NCI-H526 (cell line): ENCODE measurements at regions not wholly inside any gene's neighbourhood (a gene's known extent, or its start where the extent isn't known, plus 50 kb on each side); places are given as distances from the start of the nearest gene placed in this dataset.

Source experiments
- DNase-seq, 2 experiments: peaks; one replicate each; lab custom pipeline; 2025; lab: John Stamatoyannopoulos, UW

DNA sequence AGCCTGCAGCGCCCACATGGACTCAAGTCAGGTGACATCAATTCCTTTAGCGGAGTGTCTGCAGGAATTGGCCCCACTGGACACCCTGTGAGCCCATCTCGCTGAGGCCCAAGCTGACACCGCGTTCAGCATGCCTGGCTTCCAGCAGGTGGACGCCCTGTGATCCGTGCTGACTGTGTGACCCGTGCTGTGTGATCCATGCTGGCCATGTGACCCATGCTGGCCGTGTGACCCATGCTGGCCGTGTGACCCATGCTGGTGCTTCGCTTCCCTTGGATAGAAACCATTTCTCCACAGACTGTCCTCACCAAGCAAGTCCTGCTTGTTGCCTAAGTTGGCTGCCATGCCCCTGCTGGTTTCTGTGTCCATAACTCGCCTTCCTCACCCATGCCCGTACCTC is 392.1 kb downstream of the BRD1 start:
- DNase-seq, result no peak

DNA sequence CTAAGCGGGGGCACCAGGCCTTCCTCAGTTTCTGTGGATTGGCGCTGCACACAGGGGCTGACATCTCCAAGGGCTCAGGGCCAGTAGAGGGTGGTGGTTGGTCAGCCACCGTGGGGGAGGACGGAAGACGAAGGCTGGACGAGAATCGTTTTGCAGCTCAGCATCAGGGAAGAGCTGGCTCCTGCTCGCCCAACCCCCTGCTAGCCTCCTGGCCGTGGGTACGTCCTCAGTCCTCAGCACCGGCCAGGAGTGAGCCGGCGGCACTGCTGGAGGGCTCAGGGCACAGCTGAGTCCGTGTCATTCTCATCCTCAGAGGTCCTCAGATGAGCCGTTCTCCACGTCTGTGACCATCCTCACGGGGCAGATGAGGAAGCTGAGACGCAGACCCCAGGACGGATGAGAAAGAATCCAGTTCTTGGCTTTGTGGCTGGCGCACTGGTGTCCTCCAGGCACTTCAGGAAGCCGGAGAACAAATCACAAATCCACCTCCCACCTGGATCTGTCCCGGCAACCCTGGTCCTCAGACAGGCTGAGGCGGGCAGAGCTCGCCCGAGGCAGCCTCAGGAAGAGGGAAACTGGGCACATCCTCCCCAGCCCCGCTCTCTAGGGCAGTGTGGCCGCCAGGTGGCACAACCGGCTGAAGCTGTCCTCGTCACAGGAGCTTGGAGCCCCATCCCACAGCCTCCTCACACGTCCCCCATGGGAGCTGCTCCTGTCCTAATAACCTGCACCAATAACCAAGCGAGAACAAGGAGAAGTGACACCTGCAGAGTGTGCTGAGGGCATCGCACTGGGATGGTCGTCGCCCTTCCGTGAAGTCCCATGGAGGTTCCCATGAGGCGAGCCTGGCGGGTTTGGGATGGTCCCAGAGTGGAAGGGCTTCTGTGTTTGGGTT is 393.7 kb downstream of the BRD1 start:
- peak; percentile 3 to 48 for DNase-seq

DNA sequence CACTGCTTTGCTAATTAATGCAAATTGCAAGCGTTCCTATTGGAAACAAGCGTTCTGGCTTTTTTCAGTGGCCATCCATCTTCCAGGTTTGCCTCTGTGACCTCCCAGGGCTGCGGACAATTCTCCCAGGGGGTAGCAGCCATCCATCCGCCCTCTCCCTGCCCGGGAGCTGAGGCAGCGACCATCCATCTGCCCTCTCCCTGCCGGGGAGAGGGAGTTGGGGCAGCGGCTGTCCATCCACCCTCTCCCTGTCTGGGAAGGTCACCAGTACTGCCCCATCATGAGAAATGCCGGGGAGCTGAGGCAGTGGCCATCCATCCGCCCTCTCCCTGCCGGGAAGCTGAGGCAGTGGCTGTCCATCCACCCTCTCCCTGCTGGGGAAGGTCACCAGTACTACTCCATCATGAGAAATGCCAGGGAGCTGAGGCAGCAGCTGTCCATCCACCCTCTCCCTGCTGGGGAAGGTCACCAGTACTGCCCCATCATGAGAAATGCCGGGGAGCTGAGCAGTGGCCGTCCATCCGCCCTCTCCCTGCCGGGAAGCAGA is 394.7 kb downstream of the BRD1 start:
- DNase-seq, result no peak

DNA sequence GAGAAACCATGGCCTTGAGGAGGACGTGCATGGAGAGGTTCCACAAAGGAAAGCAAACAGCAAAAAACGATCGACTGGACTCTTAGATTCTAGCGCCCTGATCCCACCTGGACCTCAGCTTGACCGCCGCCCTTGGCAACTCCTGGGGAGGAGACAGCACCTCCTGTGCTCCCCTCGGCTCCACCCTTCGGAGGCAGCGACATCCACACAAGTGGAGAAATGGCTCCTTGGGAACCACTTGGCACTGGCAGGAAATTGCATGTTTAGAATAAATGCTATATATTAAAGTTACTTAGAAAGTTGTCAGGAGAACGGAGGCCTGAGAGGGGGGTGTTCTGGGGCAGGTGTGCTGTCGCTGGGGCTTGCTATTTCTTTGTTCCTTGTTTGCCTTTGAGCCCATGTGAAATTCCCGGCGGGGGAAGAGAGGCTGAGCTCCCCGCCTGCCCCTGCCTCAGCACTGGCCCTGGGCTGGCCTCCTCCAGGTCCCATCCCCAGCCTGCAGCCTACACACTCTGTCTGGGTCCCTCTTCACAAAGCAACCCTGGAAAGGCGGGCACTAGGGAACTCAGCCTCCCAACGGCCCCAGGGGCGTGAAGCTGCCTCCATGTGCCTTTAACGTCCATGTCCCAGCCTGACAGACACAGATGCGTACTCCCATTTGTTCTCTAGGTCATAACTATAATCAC is 395.3 kb downstream of the BRD1 start:
- no peak for DNase-seq

DNA sequence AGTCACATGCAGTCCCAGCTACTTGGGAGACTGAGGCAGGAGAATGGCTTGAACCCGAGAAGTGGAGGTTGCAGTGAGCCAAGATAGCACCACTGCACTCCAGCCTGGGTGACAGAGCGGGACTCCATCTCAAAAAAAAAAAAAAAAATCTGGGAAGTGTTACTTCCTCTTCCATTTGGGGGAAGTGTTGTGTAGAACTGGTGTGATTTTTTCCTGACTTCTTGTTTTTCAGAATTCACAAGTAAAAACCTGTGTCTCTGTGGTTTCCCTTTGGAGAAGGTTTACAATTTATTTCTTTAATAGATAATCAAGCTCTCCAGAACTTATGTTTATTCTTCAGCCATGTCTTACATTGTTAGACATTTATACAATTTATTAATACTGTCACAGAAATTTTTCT is 396.1 kb downstream of the BRD1 start:
- no peak for DNase-seq

DNA sequence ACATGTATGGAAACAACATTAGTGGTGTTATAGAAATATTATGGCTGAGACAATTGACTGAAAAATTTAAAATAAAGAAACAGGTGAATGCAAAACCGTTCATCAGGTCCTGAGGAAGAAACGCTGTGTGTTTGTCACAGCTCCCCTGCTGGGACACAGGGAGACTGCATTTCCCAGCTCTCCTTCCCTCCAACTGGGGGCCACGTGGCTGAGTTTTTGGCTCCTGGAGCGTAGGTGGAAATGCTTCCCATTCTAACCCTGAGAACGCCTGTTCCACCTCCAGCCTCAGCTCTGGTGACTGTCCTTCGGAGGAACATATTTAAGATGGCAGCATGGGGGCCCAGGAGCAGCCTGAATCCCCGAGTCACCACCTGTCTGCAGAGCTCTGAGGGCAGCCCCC is 398.6 kb downstream of the BRD1 start:
- DNase-seq, result no peak

DNA sequence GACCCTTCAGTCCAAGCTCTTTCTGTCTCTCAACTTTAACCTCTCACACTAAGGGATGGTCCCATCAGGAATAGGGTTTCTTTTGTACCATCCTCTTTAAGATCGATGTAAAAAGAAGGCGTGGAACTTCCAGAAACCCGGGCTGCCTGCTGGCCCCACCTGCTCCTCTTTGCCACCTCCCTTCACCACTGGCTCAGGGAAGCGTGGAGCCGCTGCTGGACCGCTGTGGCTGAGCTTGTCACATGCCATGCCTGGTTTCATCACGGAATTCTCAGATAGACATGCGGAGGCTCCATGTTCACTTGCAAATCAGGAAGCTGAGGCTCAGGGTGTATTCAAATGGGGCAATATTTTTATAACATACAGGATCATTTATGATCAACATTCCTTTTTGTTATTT is 399.7 kb downstream of the BRD1 start:
- no peak for DNase-seq

DNA sequence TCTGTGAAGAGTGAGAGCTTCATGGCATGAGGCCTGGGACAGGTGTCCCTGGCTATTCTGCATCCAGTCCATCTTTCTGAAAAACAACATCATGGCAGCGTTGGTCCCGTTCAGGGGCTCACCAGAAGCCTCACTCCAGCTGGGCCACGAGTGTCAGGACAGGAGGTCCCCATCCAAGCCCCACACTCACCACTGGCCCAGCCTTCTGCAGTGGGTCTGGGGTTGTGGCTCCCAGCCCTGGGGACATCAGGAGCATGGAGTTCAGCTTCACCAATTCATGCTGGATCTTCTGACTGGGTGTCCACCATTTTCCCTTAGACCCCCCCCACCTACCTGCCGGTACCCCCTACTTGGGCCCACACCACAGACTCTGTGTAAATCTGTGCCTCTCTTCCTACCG is 400.3 kb downstream of the BRD1 start:
- DNase-seq, result no peak

- DNase-seq, result no peak
Observed at GRCh38 chr22:49426618-49427266, 400.9 kb downstream of the BRD1 start.

DNA sequence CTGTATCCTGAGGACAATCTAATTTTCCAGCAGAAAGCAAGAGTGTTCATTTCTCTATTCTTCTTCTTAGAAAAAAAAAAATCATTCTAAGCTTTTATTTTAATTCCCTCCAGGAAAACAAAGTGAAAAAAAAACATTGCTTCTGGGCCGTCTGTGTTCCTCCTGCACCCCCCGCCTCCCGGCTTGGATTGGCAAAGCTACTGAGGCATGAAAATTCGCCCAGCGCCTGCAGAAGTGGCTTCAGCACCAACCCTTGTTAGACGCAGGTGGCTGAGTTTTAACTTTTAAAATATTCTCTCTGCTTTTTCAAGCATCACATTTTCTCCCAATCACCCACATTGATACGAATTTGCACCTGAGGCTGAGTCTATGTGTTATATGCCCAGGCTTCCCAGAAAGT is 401.6 kb downstream of the BRD1 start:
- DNase-seq, result no peak

- DNase-seq, result no peak
Observed at GRCh38 chr22:49425356-49425755, 402.3 kb downstream of the BRD1 start.

DNA sequence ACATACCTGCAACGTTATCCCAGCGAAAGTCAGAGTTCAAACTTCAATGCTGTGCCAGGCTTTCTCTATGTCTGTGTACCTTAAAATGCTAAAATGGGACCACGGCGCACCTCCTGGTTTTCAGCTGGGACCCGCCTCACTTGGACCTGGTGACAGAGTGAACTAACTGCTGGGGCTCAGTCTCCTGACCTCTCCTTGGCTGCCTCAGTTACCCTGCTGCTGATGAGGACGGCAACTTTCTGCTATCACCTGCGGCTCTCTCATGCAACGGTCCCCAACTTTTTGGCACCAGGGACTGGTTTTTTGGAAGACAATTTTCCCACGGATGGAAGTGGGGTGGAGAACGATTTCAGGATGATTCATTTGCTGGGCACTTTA is 402.8 kb downstream of the BRD1 start:
- DNase-seq, result no peak

GRCh38 chr22:49423125-49423650 is 404.5 kb downstream of the BRD1 start:
- DNase-seq, result no peak

DNA sequence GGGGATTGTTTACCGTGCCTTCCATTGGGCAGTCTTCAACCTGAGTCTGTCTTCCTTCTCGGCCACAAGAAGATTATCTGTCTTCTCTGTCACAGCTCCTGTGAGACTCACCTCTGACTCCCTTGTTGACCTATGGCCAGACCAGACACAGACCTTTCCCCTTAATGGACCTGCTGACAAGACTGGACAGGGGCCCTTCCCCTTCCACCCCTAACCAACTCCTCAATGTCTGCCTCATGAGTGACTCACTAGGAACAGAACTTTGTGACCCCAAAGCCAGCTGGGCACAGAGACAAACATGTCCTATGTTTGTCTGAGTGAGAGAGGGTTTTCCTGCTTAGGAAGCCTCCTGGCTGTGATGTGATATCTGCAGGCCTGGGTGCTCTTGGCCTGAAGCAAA is 405.0 kb downstream of the BRD1 start:
- no peak for DNase-seq

- no peak for DNase-seq
Observed at GRCh38 chr22:49420651-49421050, 407.0 kb downstream of the BRD1 start.

GRCh38 chr22:49419661-49420060 is 408.0 kb downstream of the BRD1 start:
- no peak for DNase-seq

GRCh38 chr22:49418943-49419342 is 408.7 kb downstream of the BRD1 start:
- DNase-seq, result no peak

DNA sequence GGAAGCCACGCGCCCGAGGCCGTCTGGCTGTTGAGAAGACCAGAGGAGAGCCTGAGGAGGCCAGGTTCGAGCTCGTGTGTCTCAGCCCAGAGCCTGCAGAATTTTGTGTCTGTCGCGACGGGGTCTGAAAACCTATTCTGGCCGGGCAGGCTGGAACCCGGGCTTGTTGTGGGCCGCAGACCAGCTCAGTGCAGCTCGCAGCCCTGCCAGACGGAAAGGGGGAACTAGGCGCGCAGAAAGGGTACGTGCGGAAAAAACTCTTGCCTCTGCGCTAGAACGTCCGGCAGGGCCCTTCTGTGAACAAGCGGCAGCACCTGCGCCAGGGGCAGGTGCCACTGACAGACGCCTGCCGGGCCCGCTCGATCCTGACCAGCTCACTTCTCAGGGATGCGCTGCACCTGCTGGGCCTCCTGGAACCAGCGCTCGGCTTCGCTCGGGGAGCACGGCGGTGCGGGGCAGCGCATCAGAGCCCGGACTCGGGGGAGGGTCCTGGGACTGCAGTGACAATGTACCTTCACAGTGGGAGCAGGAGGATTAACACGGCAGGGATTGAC is 409.3 kb downstream of the BRD1 start:
- no peak for DNase-seq

DNA sequence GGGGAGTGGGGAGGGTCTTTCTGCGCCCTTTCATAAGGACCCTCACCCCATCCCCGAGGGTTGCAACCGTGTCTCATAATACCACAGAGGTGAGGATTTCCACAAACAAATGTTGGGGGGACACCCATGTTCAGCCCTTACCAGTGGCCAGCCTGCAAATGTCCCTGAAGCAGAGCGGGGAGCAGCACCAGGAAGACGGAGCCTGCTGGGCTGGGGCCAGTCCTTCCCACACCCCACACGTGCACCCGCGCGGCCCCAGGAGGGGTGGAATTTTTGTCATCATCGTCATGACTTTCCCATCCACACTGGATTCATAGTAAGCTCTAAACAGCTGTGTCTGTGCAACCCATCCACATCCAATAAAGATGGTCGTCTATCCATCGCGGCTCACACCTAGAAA is 409.8 kb downstream of the BRD1 start:
- DNase-seq, result no peak

DNA sequence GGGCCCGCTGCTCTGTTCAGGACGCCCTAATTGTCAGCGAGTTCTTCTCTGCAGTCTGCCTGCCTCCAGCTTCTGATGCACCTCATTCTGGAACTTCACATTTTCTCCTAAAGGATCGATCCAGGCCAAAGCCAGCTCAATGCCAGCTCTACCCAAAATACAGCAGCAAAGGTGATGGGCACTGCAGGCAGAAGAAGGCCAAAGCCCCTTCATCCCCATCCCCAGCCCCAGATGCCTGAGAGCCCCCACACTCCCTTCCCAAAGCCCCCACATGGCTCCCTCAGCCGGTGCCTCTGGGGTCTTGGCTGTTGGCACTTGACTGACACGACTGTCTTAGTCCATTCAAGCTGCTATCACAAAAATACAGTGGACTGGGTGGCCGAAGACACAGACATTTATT is 410.3 kb downstream of the BRD1 start:
- DNase-seq, result no peak

DNA sequence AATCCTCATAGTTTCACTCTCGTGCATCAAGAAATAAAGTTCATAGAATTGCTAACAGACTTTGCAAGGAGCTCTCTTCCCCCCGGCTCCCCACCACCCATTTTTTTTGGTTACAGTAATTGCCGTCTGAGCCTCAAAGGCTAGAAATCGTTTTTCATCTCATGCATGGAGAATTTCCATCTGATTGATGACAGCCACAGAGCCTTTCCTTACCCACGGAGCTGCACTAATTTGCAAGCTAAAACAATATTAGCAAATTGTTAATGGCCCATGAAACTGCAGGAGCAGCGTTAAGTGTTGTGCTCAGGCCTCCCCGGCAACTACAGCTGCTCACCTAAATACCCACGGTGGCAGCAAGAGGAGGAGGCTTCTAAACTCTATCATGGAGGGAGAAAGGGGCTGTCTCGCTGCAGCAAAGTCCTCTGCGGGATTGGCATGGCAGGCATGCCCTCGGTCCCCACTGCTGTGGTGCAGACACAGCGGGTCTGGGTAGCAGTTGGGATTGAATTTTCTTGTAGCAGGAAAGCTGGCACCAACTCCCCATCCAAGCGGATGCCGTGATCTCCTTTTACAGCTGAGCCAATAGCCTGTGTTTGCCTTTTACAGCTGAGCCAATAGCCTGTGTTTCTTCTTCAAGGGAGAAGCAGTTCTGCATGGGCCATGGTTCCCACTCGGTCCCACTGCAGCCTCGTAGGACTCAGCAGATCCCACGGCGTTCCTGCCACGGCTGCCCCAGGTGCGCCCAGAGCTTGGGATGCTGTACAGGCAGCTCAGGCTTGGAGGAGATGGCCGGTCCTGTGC is 412.3 kb downstream of the BRD1 start:
- DNase-seq, result peak; percentile 44 to 55
